CD4-positive, alpha-beta memory T cell (primary cell): ENCODE measurements at regions not wholly inside any gene's neighbourhood (a gene's known extent, or its start where the extent isn't known, plus 50 kb on each side); places are given as distances from the start of the nearest gene placed in this dataset.

ENCODE experiments used
- CTCF ChIA-PET: fragments of 350-600 bp; sonication (Branson Sonifier 250); formaldehyde crosslinking; loops from one replicate; lab custom pipeline; 2021; ENCODE audit warnings: inconsistent platforms; ENCODE audit not compliant: partially characterized antibody; lab: Charles Lee
- POLR2A ChIA-PET: fragments of 350-600 bp; sonication (Branson Sonifier 250); formaldehyde crosslinking; loops from one replicate; lab custom pipeline; 2021; ENCODE audit not compliant: partially characterized antibody; lab: Charles Lee
- DNase-seq, 5 donors: peaks; one replicate each; pipeline versions ENCODE4 v3.0.0 to v3.0.0-alpha.2; 2020 to 2022; ENCODE audit warnings: mixed read lengths in 1 of 5
- H3K27ac ChIP-seq: one replicate; pipeline ENCODE4 v1.7.0; 2013; ENCODE audit warnings: low read depth, low read length
- H3K27me3 ChIP-seq: 2 replicates; pipeline ENCODE4 v1.7.0; 2013; ENCODE audit warnings: mild to moderate bottlenecking, low read length, moderate library complexity; ENCODE audit not compliant: insufficient read depth
- H3K36me3 ChIP-seq: 2 replicates; pipeline ENCODE4 v1.7.0; 2013; ENCODE audit warnings: mild to moderate bottlenecking, low read length, moderate library complexity; ENCODE audit not compliant: insufficient read depth
- H3K4me1 ChIP-seq: 2 replicates; pipeline ENCODE4 v1.7.0; 2013; ENCODE audit warnings: mild to moderate bottlenecking, low read length, moderate library complexity; ENCODE audit not compliant: insufficient read depth
- H3K4me3 ChIP-seq, 2 donors: one replicate each; pipeline ENCODE4 v1.7.0; 2013; ENCODE audit warnings: low read length in 2 of 2, mild to moderate bottlenecking in 1 of 2
- H3K9me3 ChIP-seq, 2 donors: one replicate each; pipeline ENCODE4 v1.7.0; 2013; ENCODE audit warnings: low read length in 2 of 2, control low read depth in 1 of 2; ENCODE audit not compliant: control insufficient read depth in 1 of 2
- H3K27ac Mint-ChIP-seq, 7 donors: one replicate each; pipeline ENCODE4 v1.8.0; 2020 to 2021; ENCODE audit warnings: mixed read lengths in 7 of 7, mild to moderate bottlenecking in 6 of 7, inconsistent platforms in 3 of 7, moderate library complexity in 3 of 7
- H3K27me3 Mint-ChIP-seq, 2 donors: one replicate each; pipeline ENCODE4 v1.8.0; 2020 to 2021; ENCODE audit warnings: mixed read lengths in 2 of 2
- H3K36me3 Mint-ChIP-seq, 2 donors: one replicate each; pipeline ENCODE4 v1.8.0; 2020 to 2021; ENCODE audit warnings: mixed read lengths in 2 of 2, inconsistent platforms in 1 of 2, mild to moderate bottlenecking in 1 of 2
- H3K4me1 Mint-ChIP-seq, 4 donors: one replicate each; pipeline ENCODE4 v1.8.0; 2020 to 2021; ENCODE audit warnings: mixed read lengths in 4 of 4, mild to moderate bottlenecking in 1 of 4
- H3K4me3 Mint-ChIP-seq, 8 donors: one replicate each; pipeline ENCODE4 v1.8.0; 2020 to 2021; ENCODE audit warnings: mixed read lengths in 8 of 8, mild to moderate bottlenecking in 7 of 8, moderate library complexity in 6 of 8, inconsistent platforms in 3 of 8
- H3K9me3 Mint-ChIP-seq, 8 donors: one replicate each; pipeline ENCODE4 v1.8.0; 2020 to 2021; ENCODE audit warnings: mixed read lengths in 8 of 8, mild to moderate bottlenecking in 5 of 8, inconsistent platforms in 3 of 8, moderate library complexity in 1 of 8
- intact Hi-C: fragments of 100-400 bp; cut with micrococcal nuclease; formaldehyde crosslinking; loops from one replicate; pipeline ENCODE4 v1.15.1; 2023

- Histone ChIP-seq H3K4me1 (no peaks in the 10 kb centered on the region), H3K27me3 (no peaks in the 10 kb centered on the region), H3K27ac (no peak overlapping the region), H3K4me3 (no peak overlapping the region), H3K36me3 (no peaks in the 10 kb centered on the region), H3K9me3 (no peaks in the 10 kb centered on the region)
- H3K4me3 Mint-ChIP-seq, result no peak overlapping the region
- no peak for DNase-seq
- no peak overlapping the region for H3K27ac Mint-ChIP-seq
- H3K9me3 Mint-ChIP-seq, result peaks cover 0 to 4% (median 3%) of the 10 kb centered on the region in 8 donors
- POLR2A ChIA-PET, result no interaction called here
- CTCF ChIA-PET, result no interaction called here
- no peaks in the 10 kb centered on the region for H3K27me3 Mint-ChIP-seq
- intact Hi-C loops, result no loop called here
- no peaks in the 10 kb centered on the region for H3K4me1 Mint-ChIP-seq
- no peaks in the 10 kb centered on the region for H3K36me3 Mint-ChIP-seq
These were observed 228.0 kb downstream of the CALCRL start for GRCh38 chr2:187220071-187220470.

DNA sequence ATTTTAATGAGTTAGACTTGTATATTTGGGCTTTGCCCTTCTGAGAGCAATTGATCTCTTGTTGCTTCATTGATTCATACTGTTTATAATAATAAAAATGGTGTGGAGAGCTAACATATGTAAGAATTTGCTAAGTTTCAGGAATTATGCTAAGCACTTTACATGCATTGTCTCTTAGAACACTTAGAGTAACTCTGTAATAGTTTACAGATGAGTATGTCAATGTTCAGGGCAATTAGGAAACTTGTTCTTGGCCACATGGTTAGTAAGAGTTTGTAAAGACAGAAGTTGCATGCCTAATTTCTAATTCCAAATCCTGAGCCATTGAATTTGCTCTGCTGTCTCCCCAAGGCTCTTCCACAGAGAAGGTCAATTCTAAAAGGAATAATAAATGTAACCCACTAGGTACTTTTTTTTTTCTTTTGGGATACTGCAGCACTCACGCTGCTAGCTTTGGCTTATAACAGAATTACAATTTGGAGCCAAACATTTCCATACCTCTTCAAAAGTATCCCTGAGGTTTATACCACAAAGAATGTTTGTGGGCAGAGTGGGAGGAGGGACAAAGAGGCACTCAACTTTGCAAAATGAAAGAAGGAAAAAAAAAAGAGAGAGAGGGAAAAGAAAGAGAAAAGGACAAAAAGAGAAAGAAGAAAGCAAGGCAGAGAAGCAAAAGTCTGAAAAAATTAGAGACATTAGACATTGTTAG is 232.4 kb downstream of the CALCRL start:
- Mint-ChIP-seq H3K36me3 (no peaks in the 10 kb centered on the region), H3K27me3 (no peaks in the 10 kb centered on the region), H3K4me1 (no peaks in the 10 kb centered on the region), H3K4me3 (no peak overlapping the region), H3K27ac (no peak overlapping the region), H3K9me3 (peaks cover 0 to 10% (median 4%) of the 10 kb centered on the region in 8 donors)
- H3K36me3 ChIP-seq, result no peaks in the 10 kb centered on the region
- no peak overlapping the region for H3K4me3 ChIP-seq
- H3K27me3 ChIP-seq, result no peaks in the 10 kb centered on the region
- POLR2A ChIA-PET, result no interaction called here
- H3K9me3 ChIP-seq, result no peaks in the 10 kb centered on the region
- no peak for DNase-seq
- intact Hi-C loops, result no loop called here
- no peak overlapping the region for H3K27ac ChIP-seq
- CTCF ChIA-PET, result no interaction called here
- H3K4me1 ChIP-seq, result no peaks in the 10 kb centered on the region

GRCh38 chr2:187214306-187214705 is 233.7 kb downstream of the CALCRL start:
- Histone ChIP-seq H3K36me3 (no peaks in the 10 kb centered on the region), H3K27ac (no peak overlapping the region), H3K27me3 (no peaks in the 10 kb centered on the region), H3K4me3 (no peak overlapping the region), H3K9me3 (no peaks in the 10 kb centered on the region), H3K4me1 (no peaks in the 10 kb centered on the region)
- ChIA-PET POLR2A (no interaction called here), CTCF (no interaction called here)
- intact Hi-C loops, result no loop called here
- peaks cover 0 to 10% (median 4%) of the 10 kb centered on the region in 8 donors for H3K9me3 Mint-ChIP-seq
- no peaks in the 10 kb centered on the region for H3K27me3 Mint-ChIP-seq
- DNase-seq, result no peak
- H3K36me3 Mint-ChIP-seq, result no peaks in the 10 kb centered on the region
- H3K4me1 Mint-ChIP-seq, result no peaks in the 10 kb centered on the region
- H3K27ac Mint-ChIP-seq, result no peak overlapping the region
- H3K4me3 Mint-ChIP-seq, result no peak overlapping the region

DNA sequence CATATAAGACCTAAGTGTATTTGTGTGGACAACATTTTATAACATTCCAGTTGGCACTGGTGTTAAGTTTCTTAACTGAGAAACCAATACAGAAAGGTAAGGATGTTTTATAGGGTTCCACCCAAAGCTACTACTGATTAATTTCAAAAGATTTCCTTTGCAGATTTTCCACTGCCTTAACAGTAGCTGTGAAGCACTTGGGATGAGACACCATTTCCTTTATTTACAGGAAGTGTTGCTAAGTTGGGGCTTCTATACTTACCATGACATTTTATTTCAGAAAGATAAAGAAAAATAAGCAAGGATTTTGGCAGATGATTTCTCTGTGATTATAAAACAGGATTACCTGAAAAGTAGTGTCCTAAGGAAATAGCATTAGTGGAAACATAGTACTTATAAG is 234.3 kb downstream of the CALCRL start:
- H3K4me1 ChIP-seq, result no peaks in the 10 kb centered on the region
- no peaks in the 10 kb centered on the region for H3K36me3 ChIP-seq
- ChIA-PET POLR2A (no interaction called here), CTCF (no interaction called here)
- no peak overlapping the region for H3K4me3 ChIP-seq
- intact Hi-C loops, result no loop called here
- H3K27me3 ChIP-seq, result no peaks in the 10 kb centered on the region
- no peaks in the 10 kb centered on the region for H3K36me3 Mint-ChIP-seq
- no peak overlapping the region for H3K27ac ChIP-seq
- peaks cover 0 to 10% (median 4%) of the 10 kb centered on the region in 8 donors for H3K9me3 Mint-ChIP-seq
- H3K27me3 Mint-ChIP-seq, result no peaks in the 10 kb centered on the region
- H3K27ac Mint-ChIP-seq, result no peak overlapping the region
- DNase-seq, result no peak
- no peaks in the 10 kb centered on the region for H3K9me3 ChIP-seq
- no peak overlapping the region for H3K4me3 Mint-ChIP-seq
- H3K4me1 Mint-ChIP-seq, result no peaks in the 10 kb centered on the region

- no peaks in the 10 kb centered on the region for H3K36me3 ChIP-seq
- no peaks in the 10 kb centered on the region for H3K9me3 ChIP-seq
- no peaks in the 10 kb centered on the region for H3K4me1 ChIP-seq
- ChIA-PET CTCF (no interaction called here), POLR2A (no interaction called here)
- H3K27me3 ChIP-seq, result no peaks in the 10 kb centered on the region
- Mint-ChIP-seq H3K4me1 (no peaks in the 10 kb centered on the region), H3K4me3 (no peak overlapping the region), H3K27ac (no peak overlapping the region), H3K9me3 (peaks cover 0 to 10% (median 2%) of the 10 kb centered on the region in 8 donors), H3K27me3 (no peaks in the 10 kb centered on the region), H3K36me3 (no peaks in the 10 kb centered on the region)
- no peak overlapping the region for H3K4me3 ChIP-seq
- no peak overlapping the region for H3K27ac ChIP-seq
- no peak for DNase-seq
- intact Hi-C loops, result no loop called here
These were observed 237.3 kb downstream of the CALCRL start for GRCh38 chr2:187210726-187211125.

DNA sequence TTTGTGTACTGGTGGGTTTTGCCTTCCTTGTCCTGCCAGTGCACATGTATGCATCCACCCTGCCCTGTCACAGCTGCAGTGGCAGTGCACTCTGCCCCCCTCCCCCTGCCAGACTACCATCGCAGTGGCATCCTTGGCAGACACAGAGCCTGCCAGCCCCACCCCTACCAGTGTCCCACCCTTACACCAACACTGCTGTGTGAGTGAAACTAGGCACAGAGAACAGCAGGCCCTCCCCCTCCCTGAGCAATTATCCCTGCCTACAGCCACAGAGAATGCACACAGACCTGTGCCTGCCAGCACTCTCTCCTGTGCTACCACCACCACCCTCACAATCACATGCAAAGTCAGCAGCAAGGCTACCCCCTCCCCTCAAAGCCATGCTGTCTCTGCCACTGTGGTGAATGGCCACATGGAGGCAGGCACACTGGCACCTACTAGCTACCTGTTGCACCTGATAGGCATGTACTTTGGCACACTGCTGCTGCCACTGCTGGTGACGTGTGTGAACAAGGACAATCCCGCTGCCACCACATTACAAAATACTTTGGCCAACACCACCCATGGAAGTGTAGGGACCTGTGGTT is 239.8 kb downstream of the CALCRL start:
- Histone ChIP-seq H3K9me3 (no peaks in the 10 kb centered on the region), H3K27me3 (no peaks in the 10 kb centered on the region), H3K36me3 (no peaks in the 10 kb centered on the region), H3K4me3 (no peak overlapping the region), H3K4me1 (no peaks in the 10 kb centered on the region), H3K27ac (no peak overlapping the region)
- ChIA-PET POLR2A (no interaction called here), CTCF (no interaction called here)
- intact Hi-C loops, result no loop called here
- no peaks in the 10 kb centered on the region for H3K27me3 Mint-ChIP-seq
- H3K27ac Mint-ChIP-seq, result no peak overlapping the region
- no peak overlapping the region for H3K4me3 Mint-ChIP-seq
- no peaks in the 10 kb centered on the region for H3K4me1 Mint-ChIP-seq
- DNase-seq, result peak in 1 of 5 donors; percentile 15
- no peaks in the 10 kb centered on the region for H3K36me3 Mint-ChIP-seq
- H3K9me3 Mint-ChIP-seq, result peaks cover 0 to 10% (median under 1%) of the 10 kb centered on the region in 8 donors

- no peaks in the 10 kb centered on the region for H3K27me3 Mint-ChIP-seq
- intact Hi-C loops, result no loop called here
- H3K9me3 Mint-ChIP-seq, result peaks cover 0 to 13% (median 5%) of the 10 kb centered on the region in 8 donors
- H3K27ac Mint-ChIP-seq, result no peak overlapping the region
- no peak overlapping the region for H3K4me3 ChIP-seq
- no peaks in the 10 kb centered on the region for H3K36me3 Mint-ChIP-seq
- no peaks in the 10 kb centered on the region for H3K4me1 Mint-ChIP-seq
- H3K4me1 ChIP-seq, result no peaks in the 10 kb centered on the region
- no peak overlapping the region for H3K27ac ChIP-seq
- no peaks in the 10 kb centered on the region for H3K9me3 ChIP-seq
- CTCF ChIA-PET, result no interaction called here
- H3K36me3 ChIP-seq, result no peaks in the 10 kb centered on the region
- H3K4me3 Mint-ChIP-seq, result no peak overlapping the region
- DNase-seq, result no peak
- POLR2A ChIA-PET, result no interaction called here
- no peaks in the 10 kb centered on the region for H3K27me3 ChIP-seq
These were observed 240.9 kb downstream of the CALCRL start for GRCh38 chr2:187207126-187207525.
